Left cardiac atrium (tissue), 4 donors: ENCODE measurements at regions not wholly inside any gene's neighbourhood (a gene's known extent, or its start where the extent isn't known, plus 50 kb on each side); places are given as distances from the start of the nearest gene placed in this dataset.

Experiments
- ATAC-seq, 2 donors: fragments of 200-7000 bp; cut with Tn5 transposase; one replicate each; pipeline ENCODE4 v1.9.1; 2020; ENCODE audit warnings: mild to moderate bottlenecking in 2 of 2, moderate library complexity in 2 of 2
- DNase-seq: peaks from one replicate; pipeline ENCODE4 v3.0.0-alpha.2; 2020
- intact Hi-C, 2 donors: fragments of 100-400 bp; cut with DNase I; formaldehyde crosslinking; loops; one replicate each; pipeline versions ENCODE4 v1.14.1 to v1.15.1; 2022 to 2023
- donor health status: DM: no; HTN: yes; CAD: no.
- donor health status: DM: no; HTN: yes; CAD: no; lungs with severe emphysema.
- donor health status: DM: yes; HTN: yes; CAD: no.
- donor health status: Dilated cardiomyopathy.

DNA sequence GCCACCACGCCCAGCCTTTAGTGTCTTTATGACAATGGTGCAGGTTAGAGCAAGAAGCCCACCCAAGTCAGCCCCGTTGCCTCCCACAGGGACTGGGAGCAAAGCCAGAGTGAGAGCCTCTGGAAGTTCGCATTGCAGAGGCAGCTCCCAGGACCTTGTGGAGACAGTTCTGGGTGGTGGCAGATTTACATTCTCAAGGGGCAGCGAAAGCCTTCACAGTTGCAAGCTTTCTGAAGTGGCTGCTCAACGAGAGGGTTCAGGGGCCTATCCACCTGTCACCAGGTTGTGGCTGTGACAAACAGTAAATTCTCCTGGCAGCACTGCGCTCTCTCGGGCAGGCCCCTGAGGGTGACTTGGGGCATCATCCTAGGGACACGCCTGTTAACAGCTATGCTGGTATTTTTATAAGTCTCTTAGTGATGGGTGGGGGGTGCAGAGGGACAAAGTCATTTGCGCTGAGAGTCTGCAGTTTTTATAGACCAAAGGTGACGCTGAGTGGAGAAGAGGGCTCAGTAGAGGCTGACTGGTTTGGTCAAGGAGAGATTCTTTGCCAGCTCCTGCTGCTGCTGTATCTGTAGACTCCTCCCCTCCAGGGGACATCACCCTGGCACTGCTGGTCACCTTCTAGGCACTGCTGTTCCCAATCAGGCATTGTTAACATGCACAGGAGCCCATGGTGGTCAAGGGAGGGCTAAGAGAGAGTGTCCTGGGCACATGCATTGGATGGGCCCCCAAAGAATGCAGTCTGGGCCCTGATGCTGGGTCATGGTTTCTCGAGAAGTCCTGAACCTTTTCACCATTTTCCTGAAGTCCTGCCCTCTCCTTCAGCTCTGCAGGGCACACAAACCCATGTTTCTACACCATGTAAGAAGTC is 57.5 kb upstream of the KLF13 start:
- no peak for DNase-seq
- ATAC-seq = no peak
- intact Hi-C loops = no loop called here

DNA sequence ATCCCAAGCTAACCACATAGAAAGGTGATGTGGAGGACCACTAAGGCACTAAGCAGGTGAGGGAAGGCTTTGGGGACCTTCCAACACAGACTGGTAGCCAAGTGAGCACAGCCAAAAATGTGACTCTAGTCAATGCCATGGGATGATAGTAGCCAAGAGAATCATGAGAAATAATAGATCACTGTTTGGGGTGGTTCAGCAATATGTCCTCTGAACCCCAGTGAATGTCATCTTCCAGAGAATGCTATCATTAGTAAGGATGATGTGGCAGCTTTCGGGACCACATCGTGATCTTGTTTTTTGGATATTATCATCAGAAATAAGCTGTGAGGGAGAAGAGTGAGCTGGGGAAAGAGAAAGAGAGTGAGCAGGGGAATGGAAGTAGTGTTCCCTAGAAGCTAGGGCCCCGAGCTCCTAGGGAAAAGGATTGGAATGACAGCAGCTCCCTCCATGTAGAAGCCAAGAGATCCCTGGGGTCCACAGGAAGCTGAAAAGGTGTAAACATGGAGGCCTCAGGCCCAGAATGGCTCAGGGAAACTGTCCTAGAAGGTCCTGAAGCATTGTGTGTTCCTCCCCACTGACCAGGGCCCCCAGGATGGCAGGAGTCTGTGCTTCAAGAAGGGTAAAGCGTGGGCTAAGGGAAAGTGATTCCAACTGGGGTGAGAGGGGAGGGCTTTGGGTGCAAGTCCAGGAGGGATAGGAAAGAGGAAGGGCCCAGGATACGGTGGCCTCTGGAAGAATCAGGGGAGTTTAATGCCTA is 56.6 kb upstream of the KLF13 start:
- ATAC-seq (no peak), DNase-seq (no peak)
- intact Hi-C loops = no loop called here

DNA sequence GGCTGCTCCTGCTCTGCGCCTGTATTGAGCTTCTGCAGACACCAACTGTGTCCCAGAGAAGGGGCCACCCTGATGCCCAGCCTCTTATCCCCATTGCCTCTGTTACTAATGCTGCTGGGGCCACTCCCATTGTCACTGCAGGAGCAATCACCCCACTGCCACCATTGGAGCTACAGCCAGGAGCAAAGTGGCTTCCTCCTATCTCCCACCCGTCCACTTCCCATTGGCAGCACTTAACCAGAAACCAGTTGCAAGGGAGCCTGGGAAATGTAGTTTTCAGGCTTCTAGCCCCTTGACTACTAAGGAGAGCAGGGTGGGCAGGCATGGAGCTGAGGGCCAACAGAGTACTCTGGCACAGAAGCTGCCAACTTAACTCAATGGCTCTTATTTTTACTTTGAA is 55.9 kb upstream of the KLF13 start:
- no peak for DNase-seq
- intact Hi-C loops = no loop called here

DNA sequence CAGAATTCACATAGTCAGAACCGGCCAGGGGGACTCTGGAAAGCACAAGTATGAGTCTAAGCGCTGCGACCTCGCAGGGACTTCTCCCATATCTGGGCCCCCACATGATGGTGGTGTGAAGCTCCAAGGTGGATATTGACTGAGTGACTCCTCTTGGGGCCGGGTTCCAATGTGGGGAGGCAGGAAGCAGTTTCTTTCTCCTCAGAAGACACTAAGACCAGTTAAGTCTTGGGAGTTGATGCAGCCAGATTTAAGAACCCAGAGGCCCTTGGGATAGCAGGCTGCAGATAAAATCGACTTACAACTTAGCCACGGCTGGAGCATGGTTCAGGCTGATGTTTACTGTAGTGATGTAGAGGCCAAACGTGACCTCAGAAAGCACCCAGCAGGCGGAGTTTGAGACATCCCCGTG is 55.4 kb upstream of the KLF13 start:
- intact Hi-C loops = no loop called here
- DNase-seq = no peak
- no peak for ATAC-seq

More for the DNA sequence above, 55.9 kb upstream of the KLF13 start:
- no peak for ATAC-seq

DNA sequence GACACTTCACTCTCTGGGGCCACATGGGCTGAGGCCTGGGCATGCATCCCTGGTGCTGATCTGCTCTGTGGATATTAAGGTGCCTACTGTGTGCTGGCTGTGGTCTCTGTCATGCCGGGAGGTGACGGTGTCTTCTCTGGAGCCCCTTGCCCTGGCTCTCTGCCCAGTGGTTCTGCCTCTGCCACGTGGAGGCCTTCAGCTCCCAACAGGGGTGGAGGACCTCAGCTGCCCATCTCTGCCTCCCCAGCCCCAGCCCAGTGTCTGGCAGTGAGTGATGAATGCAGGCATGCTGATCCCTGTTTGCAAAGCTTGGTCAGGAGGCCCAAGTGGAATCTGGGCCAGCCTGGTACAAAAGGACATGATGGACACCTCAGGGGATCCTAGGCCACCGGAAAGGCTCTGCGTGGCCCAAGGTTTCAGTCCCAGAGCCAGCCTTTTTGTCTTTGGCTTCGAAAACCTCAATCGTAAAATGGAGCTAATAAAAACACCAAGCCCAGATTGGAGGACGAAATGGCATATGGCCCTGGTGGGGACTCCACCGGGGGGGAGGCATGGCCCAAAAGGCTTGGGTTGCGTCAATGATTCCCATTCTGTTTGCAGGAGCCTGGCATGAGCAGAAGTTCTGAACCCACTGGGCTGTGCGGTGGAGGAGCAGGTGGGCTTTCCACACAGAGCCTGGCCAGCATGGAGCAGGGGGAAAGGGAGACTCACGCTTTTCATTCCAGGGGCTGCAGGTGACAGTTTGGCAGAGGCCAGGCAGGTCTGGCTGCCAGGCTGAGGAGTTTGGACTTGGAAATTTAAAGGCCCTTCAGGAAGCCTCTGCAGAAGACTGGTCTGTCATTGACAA is 54.7 kb upstream of the KLF13 start:
- no peak for DNase-seq
- no peak for ATAC-seq
- intact Hi-C loops = no loop called here

DNA sequence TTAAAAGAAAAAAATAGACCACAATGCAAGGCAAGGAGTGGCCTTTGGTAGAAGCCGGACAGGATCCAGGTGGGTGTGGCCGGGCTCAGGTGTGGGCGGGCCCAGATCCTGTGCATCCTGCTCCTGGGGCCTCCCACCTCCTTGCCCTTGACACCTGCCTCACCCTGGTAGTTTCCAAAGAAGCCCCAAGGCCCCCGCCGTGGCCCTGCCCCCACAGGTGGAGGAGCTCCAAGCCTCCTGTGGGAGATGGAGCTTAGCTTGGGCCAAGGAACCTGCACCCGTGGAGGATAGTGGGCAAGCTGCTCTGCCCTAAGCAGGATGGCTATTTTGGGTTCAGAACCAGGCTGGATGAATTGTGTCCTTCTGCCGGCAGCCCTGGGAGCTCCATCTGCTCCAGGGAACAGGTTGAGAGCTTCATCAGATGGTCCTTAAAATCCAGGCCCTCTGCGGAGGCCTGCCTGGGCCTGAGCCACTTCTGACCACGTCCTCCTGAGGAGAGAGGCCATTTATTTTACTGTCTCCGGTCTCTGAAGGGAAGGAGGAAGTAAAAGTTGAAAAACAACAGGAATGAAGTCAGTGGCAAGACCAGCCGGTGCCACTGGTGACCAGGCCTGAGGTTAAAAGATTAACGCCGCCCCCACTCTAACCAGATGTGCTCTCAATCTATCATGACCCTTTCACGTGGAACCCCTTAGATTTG is 53.9 kb upstream of the KLF13 start:
- intact Hi-C loops = no loop called here
- ATAC-seq (no peak), DNase-seq (no peak)

DNA sequence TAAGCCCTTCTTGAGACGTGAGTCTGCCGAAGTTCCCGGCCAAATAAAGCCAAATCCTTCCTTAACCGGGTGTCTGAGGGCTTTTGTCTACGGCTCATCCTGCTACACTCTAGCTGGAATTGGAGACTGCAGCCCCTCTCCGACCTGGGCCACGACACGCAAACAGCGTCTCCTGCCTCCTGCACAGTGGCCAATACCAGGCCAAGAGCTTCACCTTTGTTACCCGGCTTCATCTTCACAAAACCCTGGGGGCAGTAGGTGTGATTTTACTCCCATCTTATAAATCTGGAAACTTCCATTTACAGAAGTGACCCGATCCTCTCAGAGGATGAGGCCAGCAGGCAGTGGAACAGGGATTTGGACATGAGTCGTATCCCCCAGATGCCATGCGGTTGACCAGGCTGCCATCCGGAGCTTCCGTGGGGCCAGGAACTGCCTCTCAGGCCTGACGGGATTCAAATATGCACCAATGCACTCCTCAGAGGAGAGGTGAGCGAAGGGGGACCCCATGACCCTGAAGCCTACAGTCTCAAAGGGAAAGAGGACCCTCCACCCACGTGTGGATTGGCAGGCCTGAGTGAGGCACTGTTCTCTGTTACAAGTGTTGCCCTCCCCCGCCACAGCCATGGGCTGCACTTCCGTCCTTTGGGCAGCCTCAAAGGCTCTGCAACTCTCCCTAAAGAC is 53.2 kb upstream of the KLF13 start:
- DNase-seq = no peak
- intact Hi-C loops = no loop called here
- ATAC-seq = no peak

DNA sequence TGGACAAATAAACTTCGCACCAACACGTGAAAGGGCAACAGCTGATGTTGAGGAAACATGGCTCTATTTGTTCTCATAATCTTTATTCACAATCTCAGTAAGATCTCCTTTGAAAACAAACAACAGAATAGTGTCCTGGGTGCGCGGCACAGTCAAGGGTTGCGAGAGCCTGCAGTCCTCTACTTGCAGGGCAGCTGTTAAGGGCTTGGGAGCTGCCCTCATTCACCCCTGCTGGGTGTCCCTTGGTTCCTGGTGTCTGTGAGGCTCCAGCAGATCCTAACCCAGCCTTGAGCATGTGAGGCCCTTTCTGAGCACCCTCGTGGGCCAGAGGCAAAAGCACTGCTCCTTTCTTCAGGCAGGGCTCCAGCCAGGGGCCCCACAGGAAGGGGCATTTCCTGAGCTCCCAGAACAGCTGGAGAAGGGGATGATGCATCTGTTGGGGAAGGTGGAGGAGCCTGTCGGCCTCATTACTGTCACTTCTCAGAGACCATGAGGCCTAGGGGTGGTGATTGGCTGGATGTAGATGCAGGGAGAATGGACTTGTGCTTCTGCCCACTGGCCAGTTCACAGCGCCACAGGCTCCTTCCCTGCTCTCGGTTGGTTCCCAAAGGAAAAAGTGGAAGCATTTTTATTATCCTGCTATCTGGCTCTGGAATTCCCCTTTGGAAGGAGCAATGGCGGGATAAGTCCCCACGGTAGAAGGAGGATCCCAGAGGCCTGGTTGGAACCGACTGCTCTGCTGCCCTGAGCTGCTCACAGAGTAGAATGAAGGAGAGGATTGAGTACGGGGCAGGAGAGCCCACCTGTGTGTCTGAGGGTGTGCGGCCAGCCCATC is 51.9 kb upstream of the KLF13 start:
- intact Hi-C loops = no loop called here
- DNase-seq (no peak), ATAC-seq (no peak)

DNA sequence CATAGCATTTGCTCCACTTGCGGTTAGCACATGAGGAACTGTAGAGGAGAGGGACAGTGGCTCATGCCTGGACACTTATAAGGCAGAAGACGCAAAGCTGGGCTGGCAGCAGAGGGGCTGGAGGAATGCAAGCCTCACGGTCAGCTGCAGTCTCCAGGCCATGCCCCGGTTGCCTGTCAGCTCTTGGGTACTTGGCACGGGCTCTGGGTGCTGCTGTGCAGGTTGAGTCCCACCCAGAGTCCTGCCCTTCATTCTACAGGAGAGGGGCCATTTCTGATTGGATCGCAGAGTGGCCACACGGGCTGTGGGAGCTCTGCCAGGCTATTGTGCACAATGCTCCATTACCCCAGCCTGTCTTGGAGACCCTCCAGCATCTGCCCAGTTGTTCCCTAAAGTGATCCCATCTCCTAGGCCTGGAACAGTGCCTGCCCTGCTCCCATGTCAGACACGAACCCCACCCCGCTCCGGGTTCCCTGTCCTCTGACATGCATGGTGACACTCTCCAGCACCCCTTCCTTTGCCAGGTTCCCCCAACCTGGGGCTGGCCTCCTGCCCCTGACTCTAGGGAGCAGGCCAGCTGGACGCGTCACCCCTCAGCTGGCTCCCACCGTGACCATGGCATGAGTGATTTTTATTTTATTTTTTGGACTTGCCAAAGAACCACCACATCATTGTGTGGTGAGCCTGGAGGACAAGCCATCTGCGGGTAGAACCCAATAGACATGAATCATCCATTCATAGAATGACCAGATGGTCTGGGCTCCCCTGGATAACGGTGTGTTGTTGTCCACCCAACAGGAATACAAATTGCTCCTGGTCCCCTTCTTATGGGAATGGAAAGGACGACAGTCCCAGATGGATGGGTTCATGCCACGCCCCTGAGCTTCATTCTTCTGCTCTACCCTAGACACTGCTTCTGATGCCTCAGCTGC is 51.0 kb upstream of the KLF13 start:
- no peak for ATAC-seq
- no peak for DNase-seq
- intact Hi-C loops = no loop called here

DNA sequence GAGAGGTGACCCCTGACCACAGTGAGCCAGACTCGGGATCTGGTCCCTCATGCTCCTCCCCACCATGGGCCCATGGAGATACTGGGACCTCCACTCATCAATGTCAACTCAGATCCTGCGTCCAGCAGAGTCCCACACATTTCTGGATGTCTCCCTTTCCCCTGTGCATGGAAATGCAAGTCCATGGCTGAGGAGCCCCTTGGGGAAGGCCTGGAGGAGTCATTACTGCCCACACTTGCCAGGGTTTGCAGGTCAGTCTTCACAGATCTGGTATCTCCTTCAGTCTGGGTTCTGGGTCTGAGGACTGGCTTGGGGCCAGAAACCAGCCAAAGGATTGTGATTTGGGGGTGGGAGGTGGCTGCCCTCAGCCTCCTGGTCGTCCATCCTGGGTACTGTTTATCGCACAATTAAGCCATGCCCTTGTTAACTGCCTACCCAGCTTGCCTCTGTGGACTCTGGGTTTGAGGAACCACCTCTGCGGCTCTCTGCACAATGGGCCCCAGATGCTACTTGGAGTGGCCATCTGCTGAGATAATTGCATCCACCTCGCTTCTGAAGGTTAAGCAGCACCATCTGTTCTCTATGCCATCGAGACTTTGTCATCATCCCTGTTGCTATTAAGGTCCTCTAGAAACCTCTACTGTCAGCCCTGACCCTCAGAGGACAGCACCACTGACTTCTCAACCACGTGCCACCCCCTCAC is 49.9 kb upstream of the KLF13 start:
- intact Hi-C loops = no loop called here
- DNase-seq (no peak), ATAC-seq (no peak)
